ENCODE measurements at regions not wholly inside any gene's neighbourhood (a gene's known extent, or its start where the extent isn't known, plus 50 kb on each side); places are given as distances from the start of the nearest gene placed in this dataset.

DNA sequence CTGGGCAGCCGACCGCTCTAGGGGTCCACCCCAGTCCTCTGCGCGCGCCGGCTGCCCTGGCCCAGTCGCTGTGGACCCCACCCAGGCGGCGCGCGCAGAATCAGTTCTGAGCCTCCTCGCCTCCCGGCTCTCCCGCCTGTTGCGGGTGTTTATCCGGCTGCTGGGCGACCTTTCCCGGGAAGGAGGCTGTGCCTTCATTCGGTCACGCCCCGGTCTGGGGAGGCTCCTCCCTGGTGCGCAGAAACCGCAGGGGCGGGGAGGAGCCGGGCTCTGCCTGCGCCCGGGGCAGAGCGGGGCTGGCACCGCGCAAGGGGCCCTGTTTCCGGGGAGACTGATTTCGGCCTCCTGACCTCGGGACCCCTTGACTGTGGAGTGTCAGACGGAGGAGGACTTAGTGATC, 80.8 kb upstream of the EYS start:
- TF ChIP-seq EZH2phosphoT487 (IDR thresholded peaks at IDR 0.05; ENCODE audit: low read depth) = no peak
- TF ChIP-seq, protein P1, sequence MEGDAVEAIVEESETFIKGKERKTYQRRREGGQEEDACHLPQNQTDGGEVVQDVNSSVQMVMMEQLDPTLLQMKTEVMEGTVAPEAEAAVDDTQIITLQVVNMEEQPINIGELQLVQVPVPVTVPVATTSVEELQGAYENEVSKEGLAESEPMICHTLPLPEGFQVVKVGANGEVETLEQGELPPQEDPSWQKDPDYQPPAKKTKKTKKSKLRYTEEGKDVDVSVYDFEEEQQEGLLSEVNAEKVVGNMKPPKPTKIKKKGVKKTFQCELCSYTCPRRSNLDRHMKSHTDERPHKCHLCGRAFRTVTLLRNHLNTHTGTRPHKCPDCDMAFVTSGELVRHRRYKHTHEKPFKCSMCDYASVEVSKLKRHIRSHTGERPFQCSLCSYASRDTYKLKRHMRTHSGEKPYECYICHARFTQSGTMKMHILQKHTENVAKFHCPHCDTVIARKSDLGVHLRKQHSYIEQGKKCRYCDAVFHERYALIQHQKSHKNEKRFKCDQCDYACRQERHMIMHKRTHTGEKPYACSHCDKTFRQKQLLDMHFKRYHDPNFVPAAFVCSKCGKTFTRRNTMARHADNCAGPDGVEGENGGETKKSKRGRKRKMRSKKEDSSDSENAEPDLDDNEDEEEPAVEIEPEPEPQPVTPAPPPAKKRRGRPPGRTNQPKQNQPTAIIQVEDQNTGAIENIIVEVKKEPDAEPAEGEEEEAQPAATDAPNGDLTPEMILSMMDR (IDR thresholded peaks at IDR 0.05; ENCODE audit: low read depth, low read length) = no peak
